H1 (cell line): ENCODE measurements at regions not wholly inside any gene's neighbourhood (a gene's known extent, or its start where the extent isn't known, plus 50 kb on each side); places are given as distances from the start of the nearest gene placed in this dataset.

ENCODE experiments used
- CTCF ChIA-PET: fragments of 300-600 bp; sonication (Branson Sonifier 250); formaldehyde crosslinking; loops from one replicate; lab custom pipeline; 2021; ENCODE audit not compliant: partially characterized antibody; lab: Charles Lee
- POLR2A ChIA-PET: fragments of 300-600 bp; sonication (Branson Sonifier 250); formaldehyde crosslinking; loops from one replicate; lab custom pipeline; 2021; ENCODE audit warnings: inconsistent platforms; ENCODE audit not compliant: partially characterized antibody; lab: Charles Lee
- DNase-seq, 2 experiments: peaks; one replicate each; pipeline versions ENCODE4 v3.0.0 to v3.0.0-alpha.2; 2010 to 2022; ENCODE audit warnings: low spot score in 2 of 2, low read depth in 1 of 2, mixed read lengths in 1 of 2
- FAIRE-seq: peaks from 2 replicates; lab custom pipeline; 2011; peaks lifted over from hg19 to GRCh38; lab: Jason Lieb, UNC
- H2AFZ ChIP-seq: 2 replicates; pipeline ENCODE4 v1.8.1; 2012; ENCODE audit warnings: low read length, inconsistent platforms
- H2AK5ac ChIP-seq: 2 replicates; pipeline ENCODE4 v1.6.1; 2013; ENCODE audit warnings: low read depth, low read length
- H2BK120ac ChIP-seq: replicated peaks from 2 replicates; pipeline ENCODE3; 2013; ENCODE audit warnings: low read depth, low read length, inconsistent platforms
- H2BK12ac ChIP-seq: 2 replicates; pipeline ENCODE4 v1.6.1; 2013; ENCODE audit warnings: low read depth, low read length
- H2BK15ac ChIP-seq: 2 replicates; pipeline ENCODE4 v1.6.1; 2013; ENCODE audit warnings: low read length
- H2BK20ac ChIP-seq: 2 replicates; pipeline ENCODE4 v1.6.1; 2013; ENCODE audit warnings: low read length
- H2BK5ac ChIP-seq: 2 replicates; pipeline ENCODE4 v1.6.1; 2013; ENCODE audit warnings: low read depth, low read length
- H3K14ac ChIP-seq: 2 replicates; pipeline ENCODE4 v1.6.1; 2013; ENCODE audit warnings: inconsistent platforms; ENCODE audit not compliant: insufficient read length
- H3K18ac ChIP-seq: 2 replicates; pipeline ENCODE4 v1.6.1; 2013; ENCODE audit warnings: low read length; ENCODE audit errors: extremely low read depth
- H3K23ac ChIP-seq: 2 replicates; pipeline ENCODE4 v1.6.1; 2013; ENCODE audit warnings: inconsistent platforms; ENCODE audit not compliant: insufficient read length
- H3K23me2 ChIP-seq: 2 replicates; pipeline ENCODE4 v1.6.1; 2013; ENCODE audit warnings: low read depth, low read length
- H3K27ac ChIP-seq: 2 replicates; pipeline ENCODE4 v1.6.1; 2011; ENCODE audit warnings: low read depth, low read length, inconsistent platforms
- H3K27me3 ChIP-seq, 4 experiments: replicated peaks in 1 of 4; 1 replicate in 1 of 4; 2 replicates in 3 of 4; pipeline versions ENCODE4 v1.6.1 to v1.8.1; 2011 to 2013; ENCODE audit warnings: low read length in 3 of 4, mild to moderate bottlenecking in 3 of 4, inconsistent platforms in 2 of 4, mixed read lengths in 2 of 4, moderate library complexity in 1 of 4; ENCODE audit not compliant: control insufficient read depth in 3 of 4, insufficient read depth in 3 of 4; ENCODE audit errors: extremely low read depth in 1 of 4
- H3K36me3 ChIP-seq, 4 experiments: 2 replicates each; pipeline versions ENCODE4 v1.6.1 to v1.8.1; 2011 to 2013; ENCODE audit warnings: mild to moderate bottlenecking in 4 of 4, low read length in 3 of 4, moderate library complexity in 2 of 4, control low read depth in 1 of 4, inconsistent platforms in 1 of 4; ENCODE audit not compliant: insufficient read depth in 4 of 4, control insufficient read depth in 2 of 4
- H3K4ac ChIP-seq: replicated peaks from 2 replicates; pipeline ENCODE3; 2013; ENCODE audit warnings: low read length, low read depth, mixed read lengths, inconsistent platforms; ENCODE audit not compliant: insufficient read length
- H3K4me1 ChIP-seq, 4 experiments: replicated peaks in 1 of 4; 1 replicate in 1 of 4; 2 replicates in 3 of 4; pipeline versions ENCODE4 v1.6.1 to v1.8.1; 2011 to 2013; ENCODE audit warnings: low read length in 3 of 4, inconsistent platforms in 2 of 4, mixed read lengths in 1 of 4; ENCODE audit not compliant: insufficient read depth in 4 of 4, control insufficient read depth in 3 of 4
- H3K4me2 ChIP-seq, 2 experiments: 2 replicates each; pipeline versions ENCODE4 v1.6.1 to v1.8.1; 2011 to 2013; ENCODE audit warnings: low read depth in 2 of 2, low read length in 2 of 2, control low read depth in 1 of 2, inconsistent platforms in 1 of 2, mild to moderate bottlenecking in 1 of 2; ENCODE audit not compliant: insufficient read depth in 1 of 2
- H3K4me3 ChIP-seq, 4 experiments: fragments of 200-600, 300-600 bp in 1 of 4; sonication (generic), shearing (Covaris generic), sonication (Bioruptor Twin) in 1 of 4; 2 replicates each; pipeline versions ENCODE4 v1.5.1 to v1.8.1; 2011 to 2016; ENCODE audit warnings: low read length in 4 of 4, low read depth in 3 of 4, control low read depth in 2 of 4, inconsistent platforms in 2 of 4, mild to moderate bottlenecking in 2 of 4, mixed read lengths in 1 of 4, moderate library complexity in 1 of 4; ENCODE audit not compliant: insufficient read depth in 2 of 4; ENCODE audit errors: extremely low read depth in 1 of 4
- H3K56ac ChIP-seq: replicated peaks from 2 replicates; pipeline ENCODE3; 2013; ENCODE audit warnings: low read depth, mild to moderate bottlenecking, mixed read lengths, low read length, inconsistent platforms; ENCODE audit not compliant: insufficient read length
- H3K79me1 ChIP-seq: 2 replicates; pipeline ENCODE4 v1.6.1; 2013; ENCODE audit warnings: low read depth, low read length, control low read depth
- H3K79me2 ChIP-seq, 2 experiments: 2 replicates each; pipeline versions ENCODE4 v1.6.1 to v1.8.1; 2012 to 2013; ENCODE audit warnings: low read length in 2 of 2, mild to moderate bottlenecking in 2 of 2, inconsistent platforms in 1 of 2; ENCODE audit not compliant: insufficient read depth in 2 of 2, control insufficient read depth in 1 of 2
- H3K9ac ChIP-seq, 4 experiments: replicated peaks in 1 of 4; 1 replicate in 1 of 4; 2 replicates in 3 of 4; pipeline versions ENCODE4 v1.6.1 to v1.8.1; 2011 to 2013; ENCODE audit warnings: low read depth in 3 of 4, low read length in 3 of 4, control low read depth in 2 of 4, mild to moderate bottlenecking in 2 of 4, moderate library complexity in 2 of 4, inconsistent platforms in 1 of 4; ENCODE audit errors: extremely low read depth in 1 of 4
- H3K9me3 ChIP-seq, 2 experiments: 2 replicates each; pipeline versions ENCODE4 v1.6.1 to v1.8.1; 2012 to 2013; ENCODE audit warnings: mild to moderate bottlenecking in 2 of 2, moderate library complexity in 2 of 2, control low read depth in 1 of 2, inconsistent platforms in 1 of 2, low read depth in 1 of 2, low read length in 1 of 2, mixed read lengths in 1 of 2; ENCODE audit not compliant: insufficient read depth in 2 of 2
- H4K20me1 ChIP-seq, 2 experiments: replicated peaks in 1 of 2; 2 replicates each; pipeline versions ENCODE3 to v1.8.1; 2011 to 2013; ENCODE audit warnings: inconsistent platforms in 2 of 2, low read length in 2 of 2, mild to moderate bottlenecking in 1 of 2; ENCODE audit not compliant: insufficient read depth in 2 of 2, control insufficient read depth in 1 of 2
- H4K5ac ChIP-seq: 2 replicates; pipeline ENCODE4 v1.6.1; 2013; ENCODE audit warnings: low read length, low read depth, mixed read lengths, inconsistent platforms; ENCODE audit not compliant: insufficient read length
- H4K8ac ChIP-seq: 2 replicates; pipeline ENCODE4 v1.8.0; 2013; ENCODE audit warnings: mild to moderate bottlenecking, moderate library complexity, low read length, inconsistent platforms; ENCODE audit not compliant: insufficient read depth; ENCODE audit errors: extremely low read depth
- H4K91ac ChIP-seq: replicated peaks from 2 replicates; pipeline ENCODE3; 2013; ENCODE audit warnings: low read length, mixed read lengths, inconsistent platforms; ENCODE audit not compliant: insufficient read length
- ATF3 ChIP-seq: IDR thresholded peaks from 2 replicates; pipeline ENCODE4 v1.6.1; 2011; ENCODE audit warnings: low read depth, mild to moderate bottlenecking, low read length; ENCODE audit not compliant: insufficient read depth
- CBX5 ChIP-seq: fragments of 300-800, 300-1000 bp; sonication (generic); IDR thresholded peaks from 2 replicates; pipeline ENCODE4 v1.7.1; 2016; ENCODE audit warnings: antibody characterized with exemption, low read length, low read depth
- CBX8 ChIP-seq: fragments of 300-800, 300-1000 bp; sonication (generic); IDR thresholded peaks from 2 replicates; pipeline ENCODE4 v1.7.1; 2016; ENCODE audit warnings: low read depth, low read length, borderline replicate concordance
- CHD2 ChIP-seq: IDR thresholded peaks from 2 replicates; pipeline ENCODE4 v1.6.1; 2012; ENCODE audit warnings: low read length, improper control_type of control experiment
- EGR1 ChIP-seq: IDR thresholded peaks from 2 replicates; pipeline ENCODE4 v1.6.1; 2011; ENCODE audit warnings: low read depth, low read length, borderline replicate concordance
- KDM1A ChIP-seq: fragments of 200-600, 300-600 bp; sonication (generic); IDR thresholded peaks from 2 replicates; pipeline ENCODE4 v1.7.1; 2016; ENCODE audit warnings: mild to moderate bottlenecking, low read length, borderline replicate concordance
- KDM4A ChIP-seq: IDR thresholded peaks from one replicate; pipeline ENCODE4 v1.7.1; 2012; ENCODE audit warnings: low read depth, mild to moderate bottlenecking, moderate library complexity, low read length, inconsistent platforms; ENCODE audit not compliant: severe bottlenecking
- NANOG ChIP-seq: IDR thresholded peaks from 2 replicates; pipeline ENCODE4 v1.6.1; 2011; ENCODE audit warnings: low read length, low read depth, mild to moderate bottlenecking, inconsistent platforms; ENCODE audit not compliant: insufficient read depth, poor library complexity, severe bottlenecking
- POLR2AphosphoS5 ChIP-seq: IDR thresholded peaks from 2 replicates; pipeline ENCODE4 v1.6.1; 2011; ENCODE audit warnings: low read depth, low read length
- SAP30 ChIP-seq: fragments of 300-600 bp; sonication (generic); IDR thresholded peaks from 2 replicates; pipeline ENCODE4 v1.7.1; 2012; ENCODE audit warnings: low read length, moderate library complexity, mild to moderate bottlenecking, inconsistent platforms; ENCODE audit not compliant: insufficient read depth, insufficient replicate concordance
- SP4 ChIP-seq: IDR thresholded peaks from 2 replicates; pipeline ENCODE4 v1.6.1; 2012; ENCODE audit warnings: low read length, inconsistent platforms
- SRF ChIP-seq: IDR thresholded peaks from 2 replicates; pipeline ENCODE4 v1.6.1; 2011; ENCODE audit warnings: mild to moderate bottlenecking, low read depth, low read length, moderate library complexity
- TAF7 ChIP-seq: optimal IDR thresholded peaks from 2 replicates; pipeline ENCODE3; 2011; ENCODE audit warnings: low read depth, mild to moderate bottlenecking, inconsistent platforms, low read length, moderate library complexity, borderline replicate concordance
- TEAD4 ChIP-seq: IDR thresholded peaks from 2 replicates; pipeline ENCODE4 v1.6.1; 2012; ENCODE audit warnings: low read depth, low read length, inconsistent platforms, mixed read lengths
- YY1 ChIP-seq: IDR thresholded peaks from 2 replicates; pipeline ENCODE4 v1.6.1; 2011; ENCODE audit warnings: low read depth, mild to moderate bottlenecking, low read length
- WGBS, 2 experiments: shearing (Covaris generic) in 1 of 2; methylation state at CpG; one replicate each; pipeline versions ENCODE4 v1.1.6 to v1.1.7; 2013 to 2015; ENCODE audit warnings: low lambda C conversion rate in 2 of 2, mixed read lengths in 2 of 2, inconsistent platforms in 1 of 2, low coverage in 1 of 2, missing lambda C conversion rate in 1 of 2; ENCODE audit not compliant: insufficient replicate concordance in 2 of 2, insufficient coverage in 1 of 2, insufficient read length in 1 of 2; ENCODE audit errors: extremely low coverage in 1 of 2, missing lambda C conversion rate in 1 of 2; 5-methylcytosine and 5-hydroxymethylcytosine counted together

GRCh38 chr3:8328967-8329366 is 172.7 kb upstream of the LMCD1 start:
- Histone ChIP-seq H3K79me1 (no peaks in the 10 kb centered on the region), H3K27me3 (no peaks in the 10 kb centered on the region), H3K4me1 (no peaks in the 10 kb centered on the region), H3K36me3 (no peaks in the 10 kb centered on the region), H4K20me1 (no peaks in the 10 kb centered on the region), H3K14ac (no peak overlapping the region), H2AK5ac (no peak overlapping the region), H2BK12ac (no peak overlapping the region), H3K4me3 (no peak overlapping the region), H4K8ac (no peak overlapping the region), H3K9me3 (peaks cover 0 to 4% of the 10 kb centered on the region in 2 experiments; a peak in 2 of 4 replicates), H2BK5ac (no peak overlapping the region), H2AFZ (no peak overlapping the region), H3K27ac (no peak overlapping the region), H2BK120ac (no peak overlapping the region), H3K4me2 (no peak overlapping the region), H3K4ac (no peak overlapping the region), H3K79me2 (no peaks in the 10 kb centered on the region), H3K56ac (no peak overlapping the region), H3K23ac (no peak overlapping the region), H2BK20ac (no peak overlapping the region), H4K91ac (no peak overlapping the region), H4K5ac (no peak overlapping the region), H2BK15ac (no peak overlapping the region), H3K9ac (no peak overlapping the region), H3K18ac (no peak overlapping the region), H3K23me2 (no peaks in the 10 kb centered on the region)
- ChIA-PET POLR2A (no interaction called here), CTCF (no interaction called here)
- FAIRE-seq, result no peak
- DNase-seq, result no peak
- 87% methylated on average over 3 of the region's 3 CpGs; no CpG with 5 or more reads in 1 of the 2 experiments for WGBS, 2 experiments
- no peak for TF ChIP-seq SRF
- no peak for TF ChIP-seq YY1
- no peak for TF ChIP-seq KDM4A
- no peak for TF ChIP-seq CBX5
- TF ChIP-seq EGR1, result no peak
- no peak for TF ChIP-seq CBX8
- no peak for TF ChIP-seq SP4
- no peak for TF ChIP-seq ATF3
- TF ChIP-seq POLR2AphosphoS5, result no peak
- no peak for TF ChIP-seq CHD2
- TF ChIP-seq NANOG, result no peak
- no peak for TF ChIP-seq TAF7
- no peak for TF ChIP-seq TEAD4
- TF ChIP-seq SAP30, result no peak
- TF ChIP-seq KDM1A, result no peak
